Liver (tissue), 8 donors: ENCODE measurements at regions not wholly inside any gene's neighbourhood (a gene's known extent, or its start where the extent isn't known, plus 50 kb on each side); places are given as distances from the start of the nearest gene placed in this dataset.

Source experiments
- DNase-seq: peaks from one replicate; pipeline ENCODE4 v3.0.0-alpha.2; 2017; ENCODE audit warnings: low spot score
- H3K27ac ChIP-seq, 2 donors: one replicate each; pipeline ENCODE4 v1.7.0; 2013; ENCODE audit warnings: inconsistent platforms in 2 of 2, low read length in 2 of 2, control low read depth in 1 of 2, low read depth in 1 of 2, mild to moderate bottlenecking in 1 of 2
- H3K27me3 ChIP-seq, 4 donors: one replicate each; pipeline versions ENCODE4 v1.6.1 to v1.7.0; 2013; ENCODE audit warnings: low read length in 3 of 4, inconsistent platforms in 1 of 4, mild to moderate bottlenecking in 1 of 4, moderate library complexity in 1 of 4; ENCODE audit not compliant: control insufficient read depth in 4 of 4, insufficient read depth in 4 of 4
- H3K36me3 ChIP-seq, 4 donors: one replicate each; pipeline versions ENCODE4 v1.6.1 to v1.7.0; 2013; ENCODE audit warnings: low read length in 3 of 4, mild to moderate bottlenecking in 3 of 4, low read depth in 1 of 4, moderate library complexity in 1 of 4; ENCODE audit not compliant: control insufficient read depth in 4 of 4, insufficient read depth in 3 of 4
- H3K4me1 ChIP-seq, 4 donors: one replicate each; pipeline versions ENCODE4 v1.6.1 to v1.7.0; 2013; ENCODE audit warnings: low read length in 3 of 4, mild to moderate bottlenecking in 3 of 4, moderate library complexity in 1 of 4; ENCODE audit not compliant: control insufficient read depth in 4 of 4, insufficient read depth in 4 of 4
- H3K4me3 ChIP-seq, 3 donors: one replicate each; pipeline versions ENCODE4 v1.6.1 to v1.7.0; 2013; ENCODE audit warnings: low read length in 3 of 3, control low read depth in 1 of 3, low read depth in 1 of 3, mild to moderate bottlenecking in 1 of 3
- H3K9ac ChIP-seq, 2 donors: one replicate each; pipeline ENCODE4 v1.7.0; 2013; ENCODE audit warnings: low read length in 2 of 2, mild to moderate bottlenecking in 2 of 2, moderate library complexity in 2 of 2, control low read depth in 1 of 2, low read depth in 1 of 2
- H3K9me3 ChIP-seq, 4 donors: one replicate each; pipeline versions ENCODE4 v1.6.1 to v1.7.0; 2013; ENCODE audit warnings: low read length in 3 of 4; ENCODE audit not compliant: control insufficient read depth in 4 of 4
- EGR1 ChIP-seq, 2 donors: IDR thresholded peaks; 2 replicates each; pipeline ENCODE4 v1.6.1; 2016 to 2018; ENCODE audit warnings: antibody characterized with exemption in 2 of 2, low read depth in 2 of 2
- FOXA1 ChIP-seq: IDR thresholded peaks from 2 replicates; pipeline ENCODE4 v1.6.1; 2016; ENCODE audit warnings: antibody characterized with exemption
- FOXA2 ChIP-seq: IDR thresholded peaks from 2 replicates; pipeline ENCODE4 v1.6.1; 2016; ENCODE audit warnings: antibody characterized with exemption
- GABPA ChIP-seq, 2 donors: IDR thresholded peaks in 1 of 2; conservative IDR thresholded peaks in 1 of 2; 2 replicates each; pipeline ENCODE4 v1.6.1; 2016; ENCODE audit warnings: antibody characterized with exemption in 2 of 2, mild to moderate bottlenecking in 1 of 2, moderate library complexity in 1 of 2
- HNF4A ChIP-seq, 2 donors: conservative IDR thresholded peaks; 2 replicates each; pipeline ENCODE4 v1.6.1; 2016; ENCODE audit warnings: antibody characterized with exemption in 2 of 2, mild to moderate bottlenecking in 2 of 2
- HNF4G ChIP-seq: IDR thresholded peaks from 2 replicates; pipeline ENCODE4 v1.6.1; 2016; ENCODE audit warnings: antibody characterized with exemption
- JUND ChIP-seq, 2 donors: IDR thresholded peaks; 2 replicates each; pipeline ENCODE4 v1.6.1; 2016; ENCODE audit warnings: antibody characterized with exemption in 2 of 2
- MAX ChIP-seq: IDR thresholded peaks from 2 replicates; pipeline ENCODE4 v1.6.1; 2016; ENCODE audit warnings: antibody characterized with exemption
- NR2F2 ChIP-seq: IDR thresholded peaks from 2 replicates; pipeline ENCODE4 v1.6.1; 2016; ENCODE audit warnings: antibody characterized with exemption
- RAD21 ChIP-seq, 2 donors: IDR thresholded peaks; 2 replicates each; pipeline ENCODE4 v1.6.1; 2016; ENCODE audit warnings: antibody characterized with exemption in 2 of 2, mild to moderate bottlenecking in 2 of 2
- REST ChIP-seq: IDR thresholded peaks from 2 replicates; pipeline ENCODE4 v1.6.1; 2016; ENCODE audit warnings: antibody characterized with exemption, mild to moderate bottlenecking
- RXRA ChIP-seq, 2 donors: IDR thresholded peaks; 2 replicates each; pipeline ENCODE4 v1.6.1; 2017 to 2018; ENCODE audit warnings: antibody characterized with exemption in 2 of 2, mild to moderate bottlenecking in 1 of 2
- SP1 ChIP-seq: IDR thresholded peaks from 2 replicates; pipeline ENCODE4 v1.6.1; 2018; ENCODE audit warnings: antibody characterized with exemption, mild to moderate bottlenecking
- TAF1 ChIP-seq: conservative IDR thresholded peaks from 2 replicates; pipeline ENCODE4 v1.6.1; 2016; ENCODE audit warnings: antibody characterized with exemption, mild to moderate bottlenecking
- YY1 ChIP-seq: IDR thresholded peaks from 2 replicates; pipeline ENCODE4 v1.6.1; 2016; ENCODE audit warnings: antibody characterized with exemption, mild to moderate bottlenecking
- WGBS: extraction: QIAGEN DNeasy Blood & Tissue Kit; methylation state at CpG from one replicate; pipeline ENCODE4 v1.1.7; 2013; 5-methylcytosine and 5-hydroxymethylcytosine counted together
- TF ChIP-seq, protein P1 (sequence below): fragments of 150-350 bp; IDR thresholded peaks from 2 replicates; pipeline ENCODE4 v1.5.1; 2017; ENCODE audit warnings: improper control_type of control experiment, low read depth, low read length; ENCODE audit not compliant: missing input control
- TF ChIP-seq, protein P2 (sequence below): IDR thresholded peaks from 2 replicates; pipeline ENCODE4 v1.6.1; 2016; ENCODE audit warnings: antibody characterized with exemption
- donor health status: healthy.
- donor health status: healthy.
- donor health status: healthy.
- donor health status: healthy.
- donor health status: healthy.

DNA sequence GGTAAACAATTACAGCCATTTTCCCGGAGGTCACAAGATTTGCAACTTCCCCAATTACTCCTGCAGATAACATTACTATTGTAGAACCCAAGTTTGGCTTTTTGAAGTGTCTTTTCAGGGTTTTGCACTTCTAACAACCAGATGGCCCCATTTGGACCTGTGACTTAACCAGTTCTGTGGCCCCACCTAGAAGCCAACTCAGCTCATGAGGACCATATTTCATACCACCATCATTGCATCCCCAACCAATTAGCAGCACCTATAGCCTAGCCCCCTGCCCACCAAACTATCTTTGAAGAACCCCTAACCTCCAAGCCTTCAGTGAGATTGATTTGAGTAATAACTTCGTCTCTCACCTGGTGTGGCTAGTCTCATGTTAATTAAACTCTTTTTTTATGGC, 51.3 kb upstream of the WDR11 start:
- TF ChIP-seq SP1 (no peak), GABPA (IDR thresholded peaks at IDR 0.05 in 1 of 2, conservative IDR thresholded peaks at IDR 0.05 in 1 of 2) (no peak), JUND (IDR thresholded peaks at IDR 0.05) (no peak), NR2F2 (no peak), HNF4A (conservative IDR thresholded peaks at IDR 0.05) (no peak), RXRA (IDR thresholded peaks at IDR 0.05) (no peak), EGR1 (IDR thresholded peaks at IDR 0.05; ENCODE audit: low read depth in 2 of 2) (no peak), FOXA2 (no peak), YY1 (no peak), HNF4G (no peak), FOXA1 (no peak), MAX (no peak), RAD21 (IDR thresholded peaks at IDR 0.05) (no peak), TAF1 (no peak)
- TF ChIP-seq, protein P1, sequence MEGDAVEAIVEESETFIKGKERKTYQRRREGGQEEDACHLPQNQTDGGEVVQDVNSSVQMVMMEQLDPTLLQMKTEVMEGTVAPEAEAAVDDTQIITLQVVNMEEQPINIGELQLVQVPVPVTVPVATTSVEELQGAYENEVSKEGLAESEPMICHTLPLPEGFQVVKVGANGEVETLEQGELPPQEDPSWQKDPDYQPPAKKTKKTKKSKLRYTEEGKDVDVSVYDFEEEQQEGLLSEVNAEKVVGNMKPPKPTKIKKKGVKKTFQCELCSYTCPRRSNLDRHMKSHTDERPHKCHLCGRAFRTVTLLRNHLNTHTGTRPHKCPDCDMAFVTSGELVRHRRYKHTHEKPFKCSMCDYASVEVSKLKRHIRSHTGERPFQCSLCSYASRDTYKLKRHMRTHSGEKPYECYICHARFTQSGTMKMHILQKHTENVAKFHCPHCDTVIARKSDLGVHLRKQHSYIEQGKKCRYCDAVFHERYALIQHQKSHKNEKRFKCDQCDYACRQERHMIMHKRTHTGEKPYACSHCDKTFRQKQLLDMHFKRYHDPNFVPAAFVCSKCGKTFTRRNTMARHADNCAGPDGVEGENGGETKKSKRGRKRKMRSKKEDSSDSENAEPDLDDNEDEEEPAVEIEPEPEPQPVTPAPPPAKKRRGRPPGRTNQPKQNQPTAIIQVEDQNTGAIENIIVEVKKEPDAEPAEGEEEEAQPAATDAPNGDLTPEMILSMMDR: no peak
- TF ChIP-seq, protein P2, sequence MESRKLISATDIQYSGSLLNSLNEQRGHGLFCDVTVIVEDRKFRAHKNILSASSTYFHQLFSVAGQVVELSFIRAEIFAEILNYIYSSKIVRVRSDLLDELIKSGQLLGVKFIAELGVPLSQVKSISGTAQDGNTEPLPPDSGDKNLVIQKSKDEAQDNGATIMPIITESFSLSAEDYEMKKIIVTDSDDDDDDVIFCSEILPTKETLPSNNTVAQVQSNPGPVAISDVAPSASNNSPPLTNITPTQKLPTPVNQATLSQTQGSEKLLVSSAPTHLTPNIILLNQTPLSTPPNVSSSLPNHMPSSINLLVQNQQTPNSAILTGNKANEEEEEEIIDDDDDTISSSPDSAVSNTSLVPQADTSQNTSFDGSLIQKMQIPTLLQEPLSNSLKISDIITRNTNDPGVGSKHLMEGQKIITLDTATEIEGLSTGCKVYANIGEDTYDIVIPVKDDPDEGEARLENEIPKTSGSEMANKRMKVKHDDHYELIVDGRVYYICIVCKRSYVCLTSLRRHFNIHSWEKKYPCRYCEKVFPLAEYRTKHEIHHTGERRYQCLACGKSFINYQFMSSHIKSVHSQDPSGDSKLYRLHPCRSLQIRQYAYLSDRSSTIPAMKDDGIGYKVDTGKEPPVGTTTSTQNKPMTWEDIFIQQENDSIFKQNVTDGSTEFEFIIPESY: no peak

DNA sequence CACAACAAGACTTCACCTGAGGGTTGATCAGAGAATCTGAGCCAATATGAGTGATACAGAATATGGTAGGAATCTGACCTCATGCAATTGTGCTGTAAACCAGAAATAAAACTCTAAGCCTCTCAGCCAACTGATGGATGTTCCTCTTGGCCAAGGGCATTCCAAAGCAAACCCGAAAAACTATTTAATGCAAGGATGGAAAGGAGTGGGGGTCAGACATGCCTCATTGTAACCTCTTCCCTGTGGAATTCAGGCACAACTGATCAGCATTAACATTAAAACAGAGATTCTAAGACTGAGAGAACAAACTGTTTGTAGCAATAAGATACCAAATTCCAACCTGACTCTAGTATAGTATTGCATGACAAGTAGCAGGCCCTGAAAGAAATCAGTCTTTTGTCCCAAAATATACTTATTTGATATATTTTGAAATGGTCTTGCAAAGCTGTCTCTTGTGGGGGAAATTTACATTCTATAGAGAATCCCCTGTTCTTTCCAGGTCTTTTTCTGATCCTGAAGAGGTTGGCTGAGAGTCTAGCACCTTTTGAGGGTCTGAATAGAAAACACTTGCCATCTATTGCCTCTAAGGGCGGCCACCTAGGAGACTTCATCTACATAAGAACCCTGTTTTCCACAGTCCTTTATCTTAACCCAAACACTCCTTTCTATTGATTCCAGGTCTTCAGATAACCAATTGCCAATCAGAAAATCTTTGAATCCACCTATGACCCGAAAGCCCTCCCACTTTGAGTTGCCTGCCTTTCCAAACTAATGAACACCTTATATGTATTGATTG, 50.4 kb upstream of the WDR11 start:
- DNase-seq: no peak
- no peaks in the 10 kb centered on the region for H3K4me1 ChIP-seq
- TF ChIP-seq REST (no peak), RAD21 (IDR thresholded peaks at IDR 0.05) (no peak)
- H3K27ac ChIP-seq: no peak overlapping the region
- 81% methylated on average over 3 of the region's 3 CpGs for WGBS
- no peaks in the 10 kb centered on the region for H3K36me3 ChIP-seq
- H3K9ac ChIP-seq: no peak overlapping the region
- H3K4me3 ChIP-seq: no peak overlapping the region
- H3K9me3 ChIP-seq: no peaks in the 10 kb centered on the region
- H3K27me3 ChIP-seq: peaks cover 0 to 2% (median 0%) of the 10 kb centered on the region in 4 donors

More for the DNA sequence above, 51.3 kb upstream of the WDR11 start:
- no peaks in the 10 kb centered on the region for H3K27me3 ChIP-seq
- no peak overlapping the region for H3K9ac ChIP-seq
- DNase-seq: no peak
- no peaks in the 10 kb centered on the region for H3K9me3 ChIP-seq
- no peak overlapping the region for H3K27ac ChIP-seq
- H3K36me3 ChIP-seq: no peaks in the 10 kb centered on the region
- no peaks in the 10 kb centered on the region for H3K4me1 ChIP-seq
- no peak overlapping the region for H3K4me3 ChIP-seq
- 60% methylated on average over 2 of the region's 2 CpGs for WGBS
